ENCODE measurements at regions not wholly inside any gene's neighbourhood (a gene's known extent, or its start where the extent isn't known, plus 50 kb on each side); places are given as distances from the start of the nearest gene placed in this dataset.
"Not testable (repeated sequence)": the region's sequence is repeated elsewhere in the genome, so short reads cannot be mapped to it uniquely, and the experiment has no call there.

GRCh38 chr13:80860845-80861244 is 519.9 kb upstream of the SPRY2 start:
- no peak for FAIRE-seq

GRCh38 chr13:80858131-80858530 is 517.2 kb upstream of the SPRY2 start:
- no peak for FAIRE-seq

- FAIRE-seq: no peak
These were observed 516.4 kb upstream of the SPRY2 start for GRCh38 chr13:80857321-80857720.

GRCh38 chr13:80850771-80851170 is 509.8 kb upstream of the SPRY2 start:
- FAIRE-seq: no peak

- FAIRE-seq: no peak
These were observed 503.2 kb upstream of the SPRY2 start for GRCh38 chr13:80844164-80844563.

GRCh38 chr13:80841414-80841813 is 500.5 kb upstream of the SPRY2 start:
- no peak for FAIRE-seq

- no peak for FAIRE-seq
These were observed 499.5 kb upstream of the SPRY2 start for GRCh38 chr13:80840316-80840976.

- no peak for FAIRE-seq
These were observed 495.0 kb upstream of the SPRY2 start for GRCh38 chr13:80835902-80836301.

- no peak for FAIRE-seq
These were observed 489.5 kb upstream of the SPRY2 start for GRCh38 chr13:80830431-80830830.

GRCh38 chr13:80828759-80829158 is 487.8 kb upstream of the SPRY2 start:
- no peak for FAIRE-seq

GRCh38 chr13:80825276-80825675 is 484.4 kb upstream of the SPRY2 start:
- FAIRE-seq: no peak

GRCh38 chr13:80824229-80824628 is 483.3 kb upstream of the SPRY2 start:
- no peak for FAIRE-seq

GRCh38 chr13:80823472-80823871 is 482.5 kb upstream of the SPRY2 start:
- FAIRE-seq: no peak

GRCh38 chr13:80821466-80821865 is 480.5 kb upstream of the SPRY2 start:
- FAIRE-seq: no peak

GRCh38 chr13:80817979-80818378 is 477.1 kb upstream of the SPRY2 start:
- no peak for FAIRE-seq

GRCh38 chr13:80814541-80814940 is 473.6 kb upstream of the SPRY2 start:
- no peak for FAIRE-seq

GRCh38 chr13:80810294-80810693 is 469.4 kb upstream of the SPRY2 start:
- not testable (repeated sequence) for FAIRE-seq

- FAIRE-seq: no peak
These were observed 462.0 kb upstream of the SPRY2 start for GRCh38 chr13:80802946-80803345.

- FAIRE-seq: no peak
These were observed 457.7 kb upstream of the SPRY2 start for GRCh38 chr13:80798576-80799133.

GRCh38 chr13:80787604-80788003 is 446.7 kb upstream of the SPRY2 start:
- FAIRE-seq: no peak

- FAIRE-seq: no peak
These were observed 443.1 kb upstream of the SPRY2 start for GRCh38 chr13:80783926-80784565.

GRCh38 chr13:80782441-80782840 is 441.5 kb upstream of the SPRY2 start:
- FAIRE-seq: no peak

GRCh38 chr13:80778297-80778696 is 437.4 kb upstream of the SPRY2 start:
- FAIRE-seq: no peak

- FAIRE-seq: no peak
These were observed 416.8 kb upstream of the SPRY2 start for GRCh38 chr13:80757694-80758093.
